ENCODE measurements at regions not wholly inside any gene's neighbourhood (a gene's known extent, or its start where the extent isn't known, plus 50 kb on each side); places are given as distances from the start of the nearest gene placed in this dataset.

GRCh38 chr15:47401427-47401826 lies 315.9 kb upstream of the SEMA6D start:
- H3K4me1 ChIP-seq (ENCODE audit: control insufficient read depth in 2 of 3, insufficient read depth in 2 of 3, low read depth in 1 of 3, low read length in 3 of 3), result no peaks in the 10 kb centered on the region
- no peak for TF ChIP-seq CTCF (IDR thresholded peaks at IDR 0.05; ENCODE audit: borderline replicate concordance, extremely low read depth, insufficient read depth)
- intact Hi-C loops (cut with DNase I), result no loop called here
- no peaks in the 10 kb centered on the region for H3K9me3 ChIP-seq (ENCODE audit: control insufficient read depth in 2 of 3, insufficient read depth in 1 of 3, low read length in 3 of 3)
- FAIRE-seq, result no peak
- H3K4me3 ChIP-seq (ENCODE audit: low read length in 3 of 3), result no peak overlapping the region
- H3K27me3 ChIP-seq (ENCODE audit: control insufficient read depth, insufficient read depth, low read length), result no peaks in the 10 kb centered on the region
- no peak overlapping the region for H3K27ac ChIP-seq (ENCODE audit: low read depth in 2 of 2, low read length in 2 of 2)
- no peak overlapping the region for H3K9ac ChIP-seq (ENCODE audit: low read length in 3 of 3)
- no peaks in the 10 kb centered on the region for H3K36me3 ChIP-seq (ENCODE audit: control insufficient read depth in 2 of 3, insufficient read depth in 3 of 3, low read length in 3 of 3)
- DNase-seq, result no peak

- H3K4me1 ChIP-seq (ENCODE audit: control insufficient read depth in 2 of 3, insufficient read depth in 2 of 3, low read depth in 1 of 3, low read length in 3 of 3), result no peaks in the 10 kb centered on the region
- DNase-seq, result no peak
- no peak for FAIRE-seq
- intact Hi-C loops (cut with DNase I), result no loop called here
- H3K4me3 ChIP-seq (ENCODE audit: low read length in 3 of 3), result no peak overlapping the region
- no peaks in the 10 kb centered on the region for H3K27me3 ChIP-seq (ENCODE audit: control insufficient read depth, insufficient read depth, low read length)
- H3K36me3 ChIP-seq (ENCODE audit: control insufficient read depth in 2 of 3, insufficient read depth in 3 of 3, low read length in 3 of 3), result no peaks in the 10 kb centered on the region
- no peak for TF ChIP-seq CTCF (IDR thresholded peaks at IDR 0.05; ENCODE audit: borderline replicate concordance, extremely low read depth, insufficient read depth)
- H3K27ac ChIP-seq (ENCODE audit: low read depth in 2 of 2, low read length in 2 of 2), result no peak overlapping the region
- H3K9me3 ChIP-seq (ENCODE audit: control insufficient read depth in 2 of 3, insufficient read depth in 1 of 3, low read length in 3 of 3), result no peaks in the 10 kb centered on the region
- H3K9ac ChIP-seq (ENCODE audit: low read length in 3 of 3), result no peak overlapping the region
Observed at GRCh38 chr15:47402829-47403228, 314.5 kb upstream of the SEMA6D start.

GRCh38 chr15:47404877-47405276 lies 312.4 kb upstream of the SEMA6D start:
- Histone ChIP-seq H3K9ac (ENCODE audit: low read length in 3 of 3) (no peak overlapping the region), H3K27ac (ENCODE audit: low read depth in 2 of 2, low read length in 2 of 2) (no peak overlapping the region), H3K36me3 (ENCODE audit: control insufficient read depth in 2 of 3, insufficient read depth in 3 of 3, low read length in 3 of 3) (no peaks in the 10 kb centered on the region), H3K9me3 (ENCODE audit: control insufficient read depth in 2 of 3, insufficient read depth in 1 of 3, low read length in 3 of 3) (no peaks in the 10 kb centered on the region), H3K4me1 (ENCODE audit: control insufficient read depth in 2 of 3, insufficient read depth in 2 of 3, low read depth in 1 of 3, low read length in 3 of 3) (no peaks in the 10 kb centered on the region), H3K4me3 (ENCODE audit: low read length in 3 of 3) (no peak overlapping the region), H3K27me3 (ENCODE audit: control insufficient read depth, insufficient read depth, low read length) (no peaks in the 10 kb centered on the region)
- intact Hi-C loops (cut with DNase I), result no loop called here
- FAIRE-seq (no peak), DNase-seq (no peak)
- no peak for TF ChIP-seq CTCF (IDR thresholded peaks at IDR 0.05; ENCODE audit: borderline replicate concordance, extremely low read depth, insufficient read depth)
